CMK (cell line): ENCODE measurements at regions not wholly inside any gene's neighbourhood (a gene's known extent, or its start where the extent isn't known, plus 50 kb on each side); places are given as distances from the start of the nearest gene placed in this dataset.
"Not testable (repeated sequence)": the region's sequence is repeated elsewhere in the genome, so short reads cannot be mapped to it uniquely, and the experiment has no call there.

Experiments
- DNase-seq: peaks from one replicate; pipeline ENCODE4 v3.0.0-alpha.2; 2010; ENCODE audit warnings: low read depth

DNA sequence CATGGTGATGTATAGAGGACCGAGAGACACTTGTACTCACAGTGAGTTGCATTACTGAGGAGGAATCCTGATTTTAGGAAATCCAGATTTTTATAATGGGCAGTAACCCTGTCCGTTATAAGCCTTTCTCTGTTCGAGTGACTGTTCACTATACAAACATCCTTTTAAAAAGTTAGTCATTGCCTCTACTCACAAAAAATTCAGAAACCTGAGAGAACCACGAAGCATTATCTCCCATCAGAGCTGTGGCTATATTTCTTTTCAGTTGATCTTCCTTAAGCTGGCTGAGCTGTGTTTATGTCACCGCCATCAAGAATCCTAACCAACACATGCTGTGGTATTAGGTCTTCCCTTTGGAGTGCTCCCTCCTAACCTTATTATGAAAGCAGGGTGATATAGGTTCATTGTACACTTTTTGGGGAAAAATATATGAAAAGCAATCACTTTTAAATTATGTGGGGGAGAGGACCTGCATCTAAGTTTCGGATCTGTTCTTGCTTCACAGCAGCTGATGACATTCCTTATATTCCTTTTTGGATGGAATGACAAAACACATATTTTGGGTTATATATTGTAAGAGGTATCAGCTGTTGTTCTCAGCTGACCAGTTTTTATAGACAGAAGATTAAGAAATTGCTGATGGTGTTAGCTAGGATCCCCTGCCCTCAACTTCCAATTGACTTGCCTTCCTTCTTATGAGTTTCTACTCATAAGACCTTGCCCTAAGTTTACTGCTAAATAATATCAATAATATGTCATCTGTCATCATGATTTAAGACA, 465.9 kb upstream of the RASGRP1 start:
- DNase-seq, result no peak

DNA sequence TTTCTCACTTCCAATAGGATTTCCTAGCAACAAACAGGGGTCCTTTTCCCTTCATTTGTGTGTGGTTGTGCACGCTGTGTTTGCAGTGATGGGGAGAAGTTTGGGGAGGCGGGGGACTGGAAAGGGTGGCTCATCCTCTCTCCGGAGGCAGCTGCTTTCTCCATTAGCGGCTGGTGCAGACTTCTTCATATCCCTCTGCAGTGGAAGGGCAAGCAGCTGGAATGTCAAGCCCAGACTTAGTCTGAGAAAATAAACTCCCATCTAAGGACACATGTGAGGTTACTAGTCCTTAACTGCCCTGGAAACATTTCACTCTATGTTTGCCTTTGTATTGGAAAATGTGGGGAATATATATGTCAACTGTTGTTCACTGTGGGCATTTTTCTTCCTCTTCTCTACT, 467.0 kb upstream of the RASGRP1 start:
- DNase-seq, result no peak

DNA sequence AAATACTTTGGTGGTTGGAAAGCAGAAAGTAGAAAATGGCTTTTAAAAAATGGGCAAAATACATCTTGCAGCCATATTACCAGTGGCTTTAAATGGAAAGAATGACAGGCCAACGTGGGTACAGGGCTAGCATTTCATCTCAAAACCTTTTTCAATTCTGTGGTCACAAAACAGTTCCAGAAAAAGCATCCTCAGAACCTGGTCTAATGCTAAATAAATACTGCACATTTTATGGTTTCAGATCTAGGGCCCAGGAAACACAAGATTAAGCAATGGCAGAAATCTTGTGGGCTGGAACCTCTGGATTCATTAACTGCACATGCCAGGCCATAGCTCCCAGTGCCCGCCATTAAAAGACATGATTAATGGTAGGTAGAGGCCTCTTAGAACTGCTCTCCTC, 470.2 kb upstream of the RASGRP1 start:
- no peak for DNase-seq

DNA sequence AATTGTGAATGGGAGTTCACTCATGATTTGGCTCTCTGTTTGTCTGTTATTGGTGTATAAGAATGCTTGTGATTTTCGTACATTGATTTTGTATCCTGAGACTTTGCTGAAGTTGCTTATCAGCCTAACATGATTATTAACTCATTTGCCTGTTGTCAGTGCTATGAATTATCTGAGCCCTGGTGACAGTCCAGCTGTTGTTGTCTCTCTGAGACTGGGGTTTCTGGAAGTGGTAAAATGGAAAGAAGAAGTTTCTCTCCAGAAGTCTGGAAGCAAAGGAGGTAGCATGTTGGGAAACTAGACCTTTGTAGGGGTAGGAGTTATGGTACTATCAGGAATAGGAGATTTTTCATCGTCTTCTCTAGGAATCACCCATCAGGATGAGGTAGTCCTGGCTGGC, 473.0 kb upstream of the RASGRP1 start:
- not testable (repeated sequence) for DNase-seq

DNA sequence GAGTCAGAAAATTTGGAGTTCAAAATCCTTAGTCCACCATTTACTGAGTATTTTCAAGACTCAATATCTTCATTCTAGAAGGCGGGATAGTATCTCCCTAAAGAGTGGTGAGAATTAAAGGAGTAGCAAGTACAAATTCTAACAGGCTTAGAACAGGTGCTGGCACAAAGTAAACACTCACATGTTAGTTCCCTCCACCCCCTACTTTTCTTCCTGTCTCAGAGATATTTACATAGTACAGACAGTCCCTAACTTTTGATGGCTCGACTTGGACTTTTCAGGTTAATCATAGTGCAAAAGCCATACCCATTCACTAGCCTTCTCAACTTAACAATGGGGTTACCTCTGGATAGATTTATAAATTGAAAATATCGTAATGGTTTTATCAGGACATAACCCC, 476.2 kb upstream of the RASGRP1 start:
- DNase-seq, result no peak

DNA sequence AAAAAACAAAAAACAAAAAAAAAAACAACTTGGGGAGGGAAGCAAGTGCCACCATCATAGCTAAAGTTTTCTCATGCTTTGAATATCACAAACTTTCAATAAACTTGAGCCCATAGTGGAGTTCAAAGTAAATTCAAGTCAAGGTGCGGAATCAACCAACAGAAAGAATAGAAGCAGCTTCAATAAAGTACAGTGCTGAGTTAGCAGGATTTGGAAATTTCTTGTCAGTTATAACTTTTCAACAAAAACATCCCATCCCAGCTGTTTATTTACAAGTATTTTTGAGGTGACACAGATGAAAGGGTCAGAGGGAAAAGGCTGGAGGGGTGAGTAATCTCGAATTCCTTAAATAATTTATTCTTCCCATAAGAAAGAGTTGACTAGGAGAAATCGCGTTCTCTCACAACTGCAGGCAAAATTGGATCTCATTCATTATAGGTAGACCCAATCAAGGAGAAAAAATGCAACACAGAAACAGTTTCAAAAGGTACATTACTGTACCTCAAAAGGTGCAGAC, 477.4 kb upstream of the RASGRP1 start:
- DNase-seq, result no peak

DNA sequence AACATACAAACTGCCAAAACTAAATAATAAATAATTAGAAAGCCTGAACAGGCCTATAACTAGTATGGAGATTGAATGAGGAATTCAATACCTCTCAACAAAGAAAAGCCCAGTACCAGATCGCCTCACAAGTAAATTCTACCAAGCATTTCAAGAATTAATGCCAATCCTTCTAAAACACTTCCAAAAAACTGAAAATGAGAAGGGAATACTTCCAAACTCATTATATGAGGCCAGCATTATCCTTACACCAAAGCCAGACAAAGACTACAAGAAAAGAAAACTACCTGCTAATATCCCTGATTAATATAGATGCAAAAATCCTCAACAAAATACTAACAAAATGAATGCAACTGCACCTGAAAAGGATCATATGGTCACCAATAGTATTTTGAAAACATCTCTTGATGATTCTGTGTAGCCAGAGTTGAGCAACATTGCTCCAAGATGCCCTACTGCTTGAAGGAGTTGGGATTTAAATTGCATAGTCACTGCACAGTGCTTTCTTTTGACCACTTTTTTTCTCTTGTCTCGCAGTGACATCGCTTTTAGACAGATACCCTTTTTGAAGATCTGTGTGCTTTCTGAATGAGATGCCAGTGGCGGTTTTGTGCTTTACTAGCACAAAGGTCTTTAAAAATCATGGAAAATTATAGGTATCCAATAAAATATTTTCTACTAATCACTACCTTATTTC, 487.2 kb upstream of the RASGRP1 start:
- DNase-seq, result no peak

DNA sequence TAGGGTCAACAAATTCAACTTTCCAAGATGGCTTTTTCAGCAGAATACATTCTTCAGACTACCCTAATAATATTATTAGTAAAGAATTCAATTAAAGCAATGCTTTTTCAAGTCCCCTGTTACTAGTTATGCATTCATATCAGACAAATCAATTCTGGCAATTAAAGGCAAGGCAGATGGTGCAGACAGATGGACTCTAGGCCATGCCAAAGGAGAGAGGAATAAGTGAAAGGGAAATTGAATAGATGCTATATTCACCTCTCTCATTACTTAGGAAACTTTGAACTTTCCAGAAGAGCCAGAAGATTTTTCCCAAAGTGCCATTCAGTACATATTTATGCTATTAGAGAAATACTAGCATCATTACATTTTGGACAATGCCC, 487.7 kb upstream of the RASGRP1 start:
- no peak for DNase-seq

DNA sequence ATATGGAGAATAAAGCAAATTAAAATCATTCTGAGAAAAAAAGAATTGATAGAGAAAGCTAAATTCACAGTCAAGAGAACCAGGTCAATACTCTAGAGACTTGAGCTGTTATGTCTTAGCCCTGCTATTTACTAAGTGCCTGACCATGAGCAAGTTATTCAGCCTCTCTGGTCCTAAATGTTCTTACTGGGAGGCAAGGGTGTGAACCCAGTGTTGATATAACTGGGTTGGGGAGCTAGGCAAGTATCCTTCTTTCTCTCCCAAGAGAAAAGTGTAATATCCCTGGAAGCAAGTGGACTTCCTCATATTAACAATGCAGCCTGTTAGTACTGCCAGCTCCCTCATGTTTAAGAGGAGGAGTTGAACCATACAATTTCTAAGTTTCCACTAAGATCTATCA, 488.9 kb upstream of the RASGRP1 start:
- no peak for DNase-seq

DNA sequence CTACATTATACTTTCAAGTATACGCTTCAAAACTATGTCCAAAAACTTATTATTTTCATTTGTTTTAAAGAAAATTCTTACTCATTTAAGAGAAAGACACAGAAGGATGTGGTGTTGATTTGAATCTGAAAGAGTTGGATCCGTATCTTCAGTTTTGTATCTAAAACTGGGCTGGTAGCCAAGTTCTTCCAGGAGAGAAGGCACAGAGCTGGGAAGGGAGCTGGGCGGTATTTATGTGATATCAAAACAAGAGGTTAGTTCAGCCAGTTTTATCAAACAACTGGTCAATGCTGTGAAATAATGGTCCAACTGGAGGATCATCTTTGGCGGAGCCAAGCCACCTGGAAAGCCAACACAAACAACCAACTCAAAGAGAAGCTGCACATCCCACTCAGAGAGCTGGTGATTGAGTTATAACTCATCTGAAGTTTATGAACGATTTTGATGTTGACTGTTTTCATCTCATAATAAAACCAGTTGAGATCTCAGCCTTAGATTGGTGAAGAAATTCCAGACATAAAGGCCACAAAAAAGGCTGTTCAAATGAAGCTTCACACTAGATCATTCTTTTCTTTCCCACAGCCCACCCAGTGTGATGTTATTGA, 489.6 kb upstream of the RASGRP1 start:
- no peak for DNase-seq

DNA sequence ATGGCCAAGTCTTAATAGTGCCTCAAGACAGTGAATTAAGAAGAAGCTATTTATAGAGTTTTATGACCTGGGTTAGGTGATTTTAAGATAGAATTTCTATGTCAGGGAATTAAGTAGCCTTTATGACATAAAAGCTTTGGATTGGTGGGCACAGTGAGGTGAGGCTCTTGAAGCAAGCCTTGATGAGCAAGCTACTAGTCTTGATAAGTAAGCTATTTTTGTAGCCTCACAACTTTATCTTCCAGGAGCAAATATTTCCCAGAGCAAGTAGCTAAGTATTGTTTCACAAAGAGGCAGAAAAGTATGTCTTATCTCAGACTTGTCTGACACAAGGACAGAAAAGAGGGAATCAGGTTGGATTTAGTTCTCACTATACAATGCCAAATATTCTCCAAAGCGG, 491.7 kb upstream of the RASGRP1 start:
- no peak for DNase-seq

DNA sequence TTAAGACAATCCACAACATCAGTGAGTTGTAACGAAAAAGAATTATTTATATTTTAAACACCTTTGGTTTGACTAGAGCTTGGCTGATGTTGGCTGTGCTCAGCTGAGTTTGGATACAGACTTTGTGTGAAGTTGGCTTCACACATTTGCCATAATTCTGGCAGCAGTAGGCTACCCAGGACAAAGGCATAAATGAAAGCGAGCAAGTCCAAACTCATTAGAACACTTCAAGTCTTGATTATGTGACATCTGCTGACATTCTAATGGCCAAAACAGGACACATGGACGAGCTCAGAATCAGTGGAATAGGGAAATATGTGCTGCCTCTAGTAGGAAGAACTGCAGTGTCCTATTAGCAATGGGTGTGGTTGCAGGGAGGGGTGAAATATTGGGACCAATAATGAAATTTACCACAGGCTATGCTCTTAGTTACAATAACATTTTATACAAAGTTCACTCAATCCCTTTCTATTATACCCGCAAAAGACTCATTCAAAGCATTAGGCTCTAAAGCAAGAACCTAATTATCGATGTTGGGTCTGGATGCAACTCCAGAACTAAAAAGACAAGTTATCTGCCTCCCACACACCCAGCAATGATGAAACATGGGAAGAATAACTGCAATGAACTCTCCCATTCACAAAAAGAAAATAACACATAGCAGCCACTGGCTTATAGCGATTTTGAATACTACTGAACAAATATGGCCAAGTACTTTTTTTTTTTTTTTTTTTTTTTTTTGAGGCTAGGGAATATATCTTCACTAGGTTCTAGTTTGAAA, 493.9 kb upstream of the RASGRP1 start:
- no peak for DNase-seq

DNA sequence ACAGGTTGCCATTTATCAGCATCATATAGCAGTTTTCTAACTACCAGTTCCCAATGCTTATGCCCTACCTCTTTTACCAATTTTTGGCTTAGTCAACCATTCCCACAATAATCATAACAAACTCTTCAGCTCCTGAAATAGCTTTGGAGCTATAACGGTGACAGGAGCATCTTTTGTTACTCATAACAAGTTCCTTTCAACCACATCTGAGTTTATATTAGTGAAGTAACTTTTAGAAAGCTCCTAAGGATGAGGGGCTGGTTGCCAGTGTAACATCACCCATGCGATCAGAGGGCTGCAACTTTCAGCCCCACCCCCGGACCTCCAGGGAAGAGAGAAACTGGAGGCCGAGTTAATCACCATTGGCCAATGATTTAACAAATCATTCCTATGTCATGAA, 495.3 kb upstream of the RASGRP1 start:
- no peak for DNase-seq

DNA sequence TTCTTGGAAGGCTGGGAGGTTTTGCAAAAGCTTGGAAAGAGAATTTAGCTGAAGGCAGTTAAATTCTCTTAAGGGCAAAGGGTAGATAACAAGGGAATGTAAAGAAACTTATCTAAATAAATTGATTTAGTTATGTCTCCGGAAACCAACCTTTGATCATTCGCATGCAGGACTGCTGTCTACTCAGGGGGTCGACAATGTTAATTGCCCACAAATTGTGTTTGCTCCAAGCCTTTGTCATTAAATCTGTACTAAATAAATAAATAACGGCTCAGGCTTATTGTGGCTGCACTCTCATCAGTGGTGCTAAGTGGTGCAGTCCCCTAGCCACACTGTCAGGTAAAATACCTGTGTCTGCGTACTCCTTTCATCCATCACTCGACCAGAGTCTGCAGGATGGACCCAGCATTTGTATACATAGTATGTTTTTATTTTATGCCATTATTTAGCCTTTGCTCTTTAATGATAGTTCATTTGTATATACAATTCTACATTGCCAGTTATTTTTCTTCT, 497.4 kb upstream of the RASGRP1 start:
- no peak for DNase-seq

DNA sequence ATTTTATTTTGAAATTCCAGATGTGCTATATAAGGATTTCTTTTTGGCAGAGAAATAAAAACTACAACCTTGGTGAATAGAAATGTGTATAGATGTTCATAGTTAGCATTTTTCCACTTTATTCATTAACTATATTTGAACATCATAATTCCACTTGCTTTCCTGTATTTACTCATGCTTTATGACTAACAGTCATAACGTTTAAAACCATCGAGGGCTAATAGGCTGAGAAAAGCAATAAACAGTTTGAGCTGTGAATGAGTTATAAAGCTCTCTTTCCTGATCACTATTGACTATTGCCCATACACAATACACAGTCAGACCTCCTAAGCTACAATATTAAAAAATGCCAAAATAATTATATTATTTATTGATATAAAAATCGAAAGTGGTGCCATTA, 502.1 kb upstream of the RASGRP1 start:
- no peak for DNase-seq

DNA sequence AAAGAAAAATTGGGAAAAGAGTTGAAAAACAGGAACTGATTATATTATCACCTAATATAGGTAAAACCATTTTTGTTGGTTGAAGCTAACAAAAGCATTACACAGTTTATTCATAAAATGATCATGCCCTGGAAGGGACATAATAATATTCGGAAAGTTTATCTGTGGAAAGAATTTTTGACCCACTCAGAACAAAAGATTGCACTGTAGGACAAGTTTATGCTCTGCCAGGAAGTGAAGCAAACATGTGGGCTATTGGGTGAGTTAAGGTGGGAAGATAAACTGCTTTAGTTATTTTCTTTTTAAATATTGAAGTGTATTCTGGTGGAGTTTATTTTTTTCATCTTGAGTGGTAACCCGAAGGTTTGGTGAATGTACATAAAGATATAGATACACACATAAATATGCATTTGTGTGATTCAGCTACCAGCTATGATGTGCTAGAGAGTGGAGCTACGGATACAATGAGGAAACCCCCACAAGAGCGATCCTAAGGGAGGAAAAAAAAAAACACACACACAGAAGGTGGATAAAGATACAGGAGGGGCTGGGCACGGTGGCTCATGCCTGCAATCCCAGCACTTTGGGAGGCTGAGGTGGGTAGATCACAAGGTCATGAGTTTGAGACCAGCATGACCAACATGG, 506.4 kb upstream of the THBS1 start:
- no peak for DNase-seq

DNA sequence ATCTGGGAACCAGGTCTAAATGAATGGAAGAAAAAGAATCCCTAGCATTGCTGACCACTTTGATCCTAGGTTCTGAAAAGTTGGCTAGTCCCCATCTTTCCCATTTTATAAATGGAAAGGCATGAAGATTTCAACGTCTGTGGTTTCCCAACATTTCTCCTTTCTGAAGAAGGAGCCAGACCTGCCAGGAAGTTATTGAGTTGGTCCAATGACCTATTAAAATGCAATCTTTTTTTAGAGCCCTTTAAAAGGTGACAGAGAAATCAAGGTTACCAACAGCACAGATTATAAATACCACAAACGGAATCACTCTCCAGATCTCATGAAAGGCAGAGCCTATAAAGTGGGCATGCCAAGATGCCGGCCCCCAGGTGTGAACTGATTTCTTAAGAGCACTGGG, 505.6 kb upstream of the THBS1 start:
- no peak for DNase-seq

DNA sequence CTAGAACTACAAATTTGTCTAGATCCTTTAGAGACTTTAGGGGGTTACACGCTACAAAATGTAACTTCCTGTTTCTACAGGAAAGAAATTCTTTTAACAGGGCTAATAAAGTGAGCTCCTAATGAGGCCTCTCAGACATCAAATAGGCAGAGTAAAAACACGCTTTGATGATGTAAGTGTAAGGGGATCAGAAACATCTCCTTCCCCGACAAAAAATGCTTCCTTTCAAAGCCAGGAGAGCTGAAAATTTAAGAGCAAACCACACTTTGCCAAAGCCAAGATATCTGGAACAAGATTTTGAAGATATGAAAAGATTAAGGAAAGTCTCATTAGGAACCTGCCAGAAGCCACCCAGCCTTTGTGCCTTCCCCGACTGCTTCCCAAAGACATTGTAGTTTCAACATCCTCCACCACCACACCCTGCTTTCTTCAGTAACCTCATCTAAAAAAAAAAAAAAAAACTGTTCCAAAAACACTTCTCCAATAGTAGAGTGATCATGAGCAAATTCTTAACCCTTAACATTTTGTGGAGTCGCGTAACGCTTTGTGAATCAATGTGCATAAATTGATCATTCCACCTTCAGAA, 505.0 kb upstream of the THBS1 start:
- no peak for DNase-seq

DNA sequence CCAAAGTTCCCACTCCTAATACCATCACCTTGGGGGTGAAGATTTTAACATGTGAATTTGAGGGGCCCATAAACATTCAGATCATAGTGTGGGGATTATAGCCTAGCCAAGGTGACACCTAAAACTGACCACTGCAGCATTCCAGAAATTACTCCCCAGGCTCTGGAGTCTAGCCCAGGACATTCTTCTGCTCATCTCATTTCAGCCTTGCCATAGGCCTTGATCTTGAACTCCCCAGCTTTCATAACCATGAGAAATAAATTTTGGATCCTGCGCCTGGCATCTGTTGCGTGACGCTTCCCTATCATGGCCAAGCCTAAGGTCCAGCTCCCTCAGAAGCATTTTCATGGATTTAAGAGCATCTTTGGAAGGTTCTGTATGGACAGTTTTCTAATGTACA, 502.9 kb upstream of the THBS1 start:
- DNase-seq, result no peak

DNA sequence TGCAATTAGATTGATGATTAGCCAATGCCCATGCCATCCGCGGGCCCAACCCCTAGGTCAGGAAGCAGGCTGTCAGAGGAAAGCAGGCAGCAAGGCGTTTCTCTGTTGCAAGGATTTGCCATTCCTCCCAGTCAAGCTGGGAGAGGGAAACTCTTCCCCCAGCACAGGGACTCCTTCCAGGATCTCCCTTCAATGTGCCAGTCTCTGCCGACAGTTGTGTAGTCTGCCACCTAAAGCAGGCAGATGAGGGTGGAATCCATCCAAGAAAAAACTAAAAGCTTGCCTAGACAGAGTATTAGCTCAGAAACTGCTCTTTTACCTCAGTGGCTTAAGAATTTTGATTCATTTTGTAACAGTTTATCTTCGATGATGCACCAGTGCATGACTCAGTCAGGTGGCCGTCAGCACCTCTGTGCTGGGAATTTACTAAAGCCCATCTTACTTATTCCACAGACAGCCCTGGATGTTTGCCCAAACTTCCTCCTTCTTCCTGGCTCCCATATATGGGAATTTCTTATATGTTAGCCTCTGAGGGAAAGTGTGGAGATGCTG, 501.5 kb upstream of the THBS1 start:
- DNase-seq, result no peak

DNA sequence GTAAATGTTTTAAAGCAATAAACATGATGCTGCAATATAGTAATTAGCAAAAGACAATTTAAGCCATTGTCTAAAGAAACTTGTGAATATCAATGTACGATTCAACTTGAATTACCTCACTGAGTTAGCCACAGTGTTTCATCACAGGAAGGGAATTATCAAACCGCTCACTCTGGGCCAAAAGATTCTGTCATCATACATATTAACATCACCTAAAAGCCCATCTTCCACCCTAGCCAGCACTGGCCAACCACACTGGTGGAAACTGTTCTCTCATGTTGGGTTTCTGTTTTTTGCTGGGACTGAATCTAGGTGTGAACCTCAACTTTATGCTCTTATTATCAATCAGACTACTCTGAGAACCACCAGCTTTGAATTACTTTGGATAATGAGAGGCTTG, 497.7 kb upstream of the THBS1 start:
- no peak for DNase-seq
